Kidney epithelial cell (primary cell): ENCODE measurements at regions not wholly inside any gene's neighbourhood (a gene's known extent, or its start where the extent isn't known, plus 50 kb on each side); places are given as distances from the start of the nearest gene placed in this dataset.
A peak's percentile ranks its signal among the peaks of the same experiment; 100 is the strongest.
"Not testable (repeated sequence)": the region's sequence is repeated elsewhere in the genome, so short reads cannot be mapped to it uniquely, and the experiment has no call there.

Experiments used
- DNase-seq: peaks from one replicate; pipeline ENCODE4 v3.0.0-alpha.2; 2010; ENCODE audit warnings: low read depth
- H3K27me3 ChIP-seq: 2 replicates; pipeline ENCODE4 v1.6.0; 2011; ENCODE audit warnings: low read length; ENCODE audit not compliant: control insufficient read depth, insufficient read depth
- H3K36me3 ChIP-seq: 2 replicates; pipeline ENCODE4 v1.5.1; 2011; ENCODE audit warnings: low read length; ENCODE audit not compliant: control insufficient read depth, insufficient read depth
- H3K4me3 ChIP-seq: 2 replicates; pipeline ENCODE4 v1.5.1; 2011; ENCODE audit warnings: low read depth, mild to moderate bottlenecking, control low read depth, low read length
- TF ChIP-seq, protein P1 (sequence below): IDR thresholded peaks from 2 replicates; pipeline ENCODE4 v1.5.1; 2011; ENCODE audit warnings: mild to moderate bottlenecking, moderate library complexity, low read length, control low read depth, inconsistent platforms; ENCODE audit not compliant: insufficient read depth, poor library complexity, severe bottlenecking

- H3K36me3 ChIP-seq: no peaks in the 10 kb centered on the region
- no peak for DNase-seq
- H3K4me3 ChIP-seq: no peak overlapping the region
- TF ChIP-seq, protein P1, sequence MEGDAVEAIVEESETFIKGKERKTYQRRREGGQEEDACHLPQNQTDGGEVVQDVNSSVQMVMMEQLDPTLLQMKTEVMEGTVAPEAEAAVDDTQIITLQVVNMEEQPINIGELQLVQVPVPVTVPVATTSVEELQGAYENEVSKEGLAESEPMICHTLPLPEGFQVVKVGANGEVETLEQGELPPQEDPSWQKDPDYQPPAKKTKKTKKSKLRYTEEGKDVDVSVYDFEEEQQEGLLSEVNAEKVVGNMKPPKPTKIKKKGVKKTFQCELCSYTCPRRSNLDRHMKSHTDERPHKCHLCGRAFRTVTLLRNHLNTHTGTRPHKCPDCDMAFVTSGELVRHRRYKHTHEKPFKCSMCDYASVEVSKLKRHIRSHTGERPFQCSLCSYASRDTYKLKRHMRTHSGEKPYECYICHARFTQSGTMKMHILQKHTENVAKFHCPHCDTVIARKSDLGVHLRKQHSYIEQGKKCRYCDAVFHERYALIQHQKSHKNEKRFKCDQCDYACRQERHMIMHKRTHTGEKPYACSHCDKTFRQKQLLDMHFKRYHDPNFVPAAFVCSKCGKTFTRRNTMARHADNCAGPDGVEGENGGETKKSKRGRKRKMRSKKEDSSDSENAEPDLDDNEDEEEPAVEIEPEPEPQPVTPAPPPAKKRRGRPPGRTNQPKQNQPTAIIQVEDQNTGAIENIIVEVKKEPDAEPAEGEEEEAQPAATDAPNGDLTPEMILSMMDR: no peak
- H3K27me3 ChIP-seq: no peaks in the 10 kb centered on the region
Observed at GRCh38 chr21:15291621-15292266, 226.9 kb upstream of the NRIP1 start.

DNA sequence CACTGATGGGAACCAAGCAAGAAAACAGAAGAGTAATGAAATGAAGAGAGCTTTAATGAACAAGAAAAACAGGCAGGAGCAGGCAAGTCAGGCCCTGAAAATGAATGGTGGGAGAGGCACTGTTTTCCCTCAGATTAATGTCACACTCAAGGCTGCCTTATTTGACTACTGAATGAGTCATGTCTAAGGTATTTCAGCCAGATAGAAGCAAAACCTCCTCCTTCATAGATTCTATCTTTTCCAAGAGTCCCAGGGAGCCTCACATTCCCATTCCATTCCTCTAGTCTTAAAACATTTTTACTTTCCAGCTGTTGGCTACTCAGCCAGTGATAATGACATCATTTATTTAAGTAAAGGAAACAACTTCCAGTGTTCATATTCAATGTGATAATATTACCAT, 228.4 kb upstream of the NRIP1 start:
- TF ChIP-seq, protein P1: no peak
- peak; percentile 88 for DNase-seq
- H3K4me3 ChIP-seq: no peak overlapping the region
- no peaks in the 10 kb centered on the region for H3K27me3 ChIP-seq
- H3K36me3 ChIP-seq: no peaks in the 10 kb centered on the region

DNA sequence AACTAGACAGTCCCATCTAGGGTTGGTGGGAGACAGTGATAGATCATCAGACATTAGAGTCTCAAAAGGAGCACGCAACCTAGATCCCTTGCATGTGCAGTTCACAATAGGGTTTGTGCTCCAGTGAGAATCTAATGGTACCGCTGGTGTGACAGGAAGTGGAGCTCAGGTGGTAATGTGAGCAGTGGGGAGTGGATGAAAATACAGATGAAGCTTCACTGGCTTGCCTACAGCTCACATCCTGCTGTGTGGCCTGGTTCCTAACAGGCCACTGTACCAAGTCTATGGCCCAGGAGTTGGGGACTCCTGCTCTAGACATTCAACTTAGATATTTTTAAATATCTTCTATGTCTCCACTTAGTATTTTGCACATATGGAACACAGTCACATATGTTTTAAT, 231.1 kb upstream of the NRIP1 start:
- Histone ChIP-seq H3K36me3 (no peaks in the 10 kb centered on the region), H3K4me3 (no peak overlapping the region), H3K27me3 (no peaks in the 10 kb centered on the region)
- TF ChIP-seq, protein P1: no peak
- DNase-seq: no peak

DNA sequence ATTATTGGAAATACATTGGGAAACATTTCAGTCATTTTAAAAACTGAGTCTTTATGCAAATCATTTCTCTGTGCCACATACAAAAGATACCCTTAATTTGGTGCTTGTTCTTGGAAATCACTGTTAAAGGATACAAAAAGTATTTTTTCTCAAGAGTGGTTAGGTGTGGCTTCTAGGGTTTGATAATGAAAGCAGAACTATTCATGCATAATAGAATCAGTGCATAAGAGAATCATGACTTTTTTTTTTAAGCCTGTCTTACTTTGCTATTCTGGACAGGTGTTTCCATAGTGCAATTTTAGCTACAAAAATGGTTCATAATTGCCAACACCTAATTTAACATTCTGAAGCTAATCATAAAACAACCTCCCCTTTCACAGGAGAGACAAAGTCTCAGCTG, 233.0 kb upstream of the NRIP1 start:
- TF ChIP-seq, protein P1: no peak
- no peak for DNase-seq
- no peaks in the 10 kb centered on the region for H3K36me3 ChIP-seq
- no peak overlapping the region for H3K4me3 ChIP-seq
- no peaks in the 10 kb centered on the region for H3K27me3 ChIP-seq

DNA sequence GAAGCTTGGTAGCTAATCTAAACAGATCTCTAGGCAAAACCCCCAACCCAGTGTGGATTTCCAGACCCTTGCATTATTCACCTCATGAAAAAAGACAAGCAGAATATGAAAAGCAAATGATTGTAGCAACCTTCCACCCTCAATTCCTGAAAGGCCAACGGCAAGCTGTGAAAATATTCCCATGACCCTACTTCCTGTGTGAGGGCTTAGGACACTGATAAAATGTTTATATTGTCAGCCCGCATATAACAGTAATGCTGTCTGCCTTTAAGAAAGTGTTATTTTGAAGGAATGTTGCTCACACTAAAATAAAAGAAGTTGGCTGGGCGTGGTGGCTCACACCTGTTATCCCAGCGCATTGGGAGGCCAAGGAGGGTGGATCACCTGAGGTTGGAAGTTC, 233.5 kb upstream of the NRIP1 start:
- TF ChIP-seq, protein P1: no peak
- DNase-seq: no peak
- Histone ChIP-seq H3K36me3 (no peaks in the 10 kb centered on the region), H3K4me3 (no peak overlapping the region), H3K27me3 (no peaks in the 10 kb centered on the region)

DNA sequence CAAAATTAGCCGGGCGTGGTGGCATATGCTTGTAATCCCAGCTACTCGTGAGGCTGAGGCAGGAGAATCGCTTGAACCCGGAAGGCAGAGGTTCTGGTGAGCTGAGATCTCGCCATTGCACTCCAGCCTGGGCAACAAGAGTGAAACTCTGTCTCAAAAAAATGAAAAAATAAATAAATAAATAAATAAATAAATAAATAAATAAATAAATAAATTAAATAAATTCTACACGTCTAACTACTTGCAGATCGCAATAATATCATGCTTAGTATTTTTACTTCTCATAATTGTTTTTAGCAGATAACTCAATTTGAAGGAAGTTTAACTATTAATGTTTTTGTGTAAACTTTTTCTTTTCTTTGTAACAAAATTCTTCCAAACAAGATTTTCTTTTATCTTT, 234.0 kb upstream of the NRIP1 start:
- H3K4me3 ChIP-seq, H3K36me3 ChIP-seq, DNase-seq, H3K27me3 ChIP-seq: not testable (repeated sequence)
